ENCODE measurements at regions not wholly inside any gene's neighbourhood (a gene's known extent, or its start where the extent isn't known, plus 50 kb on each side); places are given as distances from the start of the nearest gene placed in this dataset.

DNA sequence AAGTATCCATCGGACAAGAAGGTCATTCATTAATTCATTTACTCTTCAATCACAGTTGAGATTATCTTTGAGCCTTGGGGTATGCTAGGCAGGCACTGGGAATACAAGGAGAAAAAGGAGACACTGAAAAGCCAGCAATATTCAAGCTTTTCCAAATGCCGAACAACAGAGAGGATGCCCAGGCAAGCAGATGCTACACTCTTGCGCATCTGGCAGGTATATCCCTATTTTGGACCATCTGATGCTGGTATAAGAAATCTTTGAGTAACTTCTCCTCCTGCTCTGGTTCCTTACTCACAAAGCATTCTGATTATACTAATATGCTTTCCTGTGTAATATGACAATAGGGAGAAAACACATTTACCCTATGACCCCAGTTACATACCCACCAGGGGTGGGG lies 354.9 kb downstream of the CBLL2 start:
- H3K27ac ChIP-seq (ENCODE audit: low read depth, low read length) = no peak overlapping the region

DNA sequence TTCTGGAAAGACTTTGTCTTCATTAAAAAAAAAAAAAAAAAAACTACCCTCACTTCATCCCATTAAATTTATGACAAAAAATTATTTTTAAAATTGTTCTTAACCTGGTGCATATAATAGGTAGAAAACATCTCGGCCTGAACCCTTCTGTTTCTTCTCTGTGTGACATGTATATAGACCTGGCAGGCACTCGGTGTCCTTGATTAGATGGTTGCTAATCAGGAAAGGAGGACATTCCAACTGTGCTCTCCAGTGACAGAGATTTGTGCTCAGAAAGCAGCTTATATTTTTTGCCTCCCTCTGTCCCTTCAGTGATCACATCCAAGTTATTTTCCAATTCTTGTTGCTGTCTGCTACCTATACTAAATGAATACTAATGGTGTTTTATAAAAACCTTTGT lies 355.6 kb downstream of the CBLL2 start:
- peak overlapping the region; percentile 14 for H3K27ac ChIP-seq (ENCODE audit: low read depth, low read length)

More for the DNA sequence above, 354.9 kb downstream of the CBLL2 start:
- no peak overlapping the region for H3K4me3 ChIP-seq (ENCODE audit: low read depth in 1 of 2, low read length in 2 of 2)
- no peaks in the 10 kb centered on the region for H3K27me3 ChIP-seq (ENCODE audit: control insufficient read depth in 1 of 2, insufficient read depth in 2 of 2, low read length in 2 of 2)
- no peaks in the 10 kb centered on the region for H3K4me1 ChIP-seq (ENCODE audit: insufficient read depth, low read length)
- H3K9ac ChIP-seq (ENCODE audit: low read length) = no peak overlapping the region
- H3K36me3 ChIP-seq (ENCODE audit: insufficient read depth, low read length) = no peaks in the 10 kb centered on the region
- H3K9me3 ChIP-seq (ENCODE audit: low read length) = no peaks in the 10 kb centered on the region

DNA sequence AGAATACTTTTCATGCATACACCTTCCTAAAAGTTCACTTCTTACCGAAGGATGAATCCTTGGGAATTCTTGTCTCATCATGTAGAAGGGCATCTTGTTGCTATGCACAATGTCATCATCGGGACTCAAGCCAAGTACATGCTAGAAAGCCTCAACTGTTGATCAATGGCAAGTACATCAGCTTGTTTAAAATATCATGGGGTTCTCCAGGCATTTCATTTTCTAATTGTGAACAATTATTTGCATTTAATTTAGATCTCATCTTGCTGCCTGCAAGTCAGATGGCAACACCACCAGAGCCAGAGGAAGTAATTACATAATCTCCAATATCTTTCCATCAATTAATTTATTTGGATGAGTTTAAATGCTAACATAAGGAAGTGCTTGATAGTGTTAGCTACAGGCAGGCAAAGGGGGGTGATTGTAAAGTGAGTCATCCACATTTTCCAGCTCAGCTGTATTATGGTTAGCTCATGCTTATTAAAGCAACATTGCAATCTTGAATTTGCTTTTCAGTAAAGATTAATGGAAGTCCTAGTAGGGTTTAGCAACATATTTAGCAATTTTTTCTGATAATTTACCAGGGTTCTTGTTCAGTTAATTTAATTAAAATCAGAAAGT lies 356.5 kb downstream of the CBLL2 start:
- Histone ChIP-seq H3K36me3 (ENCODE audit: insufficient read depth, low read length) (no peaks in the 10 kb centered on the region), H3K9me3 (ENCODE audit: low read length) (no peaks in the 10 kb centered on the region), H3K4me1 (ENCODE audit: insufficient read depth, low read length) (no peaks in the 10 kb centered on the region), H3K9ac (ENCODE audit: low read length) (no peak overlapping the region), H3K4me3 (ENCODE audit: low read depth in 1 of 2, low read length in 2 of 2) (no peak overlapping the region), H3K27ac (ENCODE audit: low read depth, low read length) (no peak overlapping the region), H3K27me3 (ENCODE audit: control insufficient read depth in 1 of 2, insufficient read depth in 2 of 2, low read length in 2 of 2) (no peaks in the 10 kb centered on the region)

More for the DNA sequence above, 355.6 kb downstream of the CBLL2 start:
- H3K36me3 ChIP-seq (ENCODE audit: insufficient read depth, low read length) = no peaks in the 10 kb centered on the region
- H3K4me1 ChIP-seq (ENCODE audit: insufficient read depth, low read length) = no peaks in the 10 kb centered on the region
- H3K9me3 ChIP-seq (ENCODE audit: low read length) = no peaks in the 10 kb centered on the region
- no peak overlapping the region for H3K4me3 ChIP-seq (ENCODE audit: low read depth in 1 of 2, low read length in 2 of 2)
- H3K9ac ChIP-seq (ENCODE audit: low read length) = no peak overlapping the region
- no peaks in the 10 kb centered on the region for H3K27me3 ChIP-seq (ENCODE audit: control insufficient read depth in 1 of 2, insufficient read depth in 2 of 2, low read length in 2 of 2)

DNA sequence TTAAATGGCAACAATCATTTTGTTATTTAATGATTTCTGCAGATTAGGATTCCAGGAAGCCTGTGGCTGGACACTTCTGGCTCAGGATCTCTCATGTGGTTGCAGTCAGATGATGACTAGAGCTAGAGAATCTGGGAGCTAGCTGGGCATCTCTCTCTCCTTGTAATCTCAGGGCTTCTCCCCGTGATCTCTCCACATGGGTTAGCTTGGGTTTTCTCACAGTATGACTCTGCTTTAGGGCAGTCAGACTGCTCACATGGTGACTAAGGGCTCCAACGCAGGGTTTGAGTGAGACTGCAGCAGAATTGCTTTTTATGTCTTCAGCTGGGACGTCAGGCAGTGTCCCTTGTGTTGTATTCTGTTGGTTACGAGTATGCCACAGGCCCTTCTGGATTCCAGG lies 361.4 kb downstream of the CBLL2 start:
- Histone ChIP-seq H3K36me3 (ENCODE audit: insufficient read depth, low read length) (no peaks in the 10 kb centered on the region), H3K9ac (ENCODE audit: low read length) (no peak overlapping the region), H3K9me3 (ENCODE audit: low read length) (no peaks in the 10 kb centered on the region), H3K27ac (ENCODE audit: low read depth, low read length) (no peak overlapping the region), H3K4me1 (ENCODE audit: insufficient read depth, low read length) (peaks cover under 1% of the 10 kb centered on the region), H3K27me3 (ENCODE audit: control insufficient read depth in 1 of 2, insufficient read depth in 2 of 2, low read length in 2 of 2) (no peaks in the 10 kb centered on the region), H3K4me3 (ENCODE audit: low read depth in 1 of 2, low read length in 2 of 2) (no peak overlapping the region)

DNA sequence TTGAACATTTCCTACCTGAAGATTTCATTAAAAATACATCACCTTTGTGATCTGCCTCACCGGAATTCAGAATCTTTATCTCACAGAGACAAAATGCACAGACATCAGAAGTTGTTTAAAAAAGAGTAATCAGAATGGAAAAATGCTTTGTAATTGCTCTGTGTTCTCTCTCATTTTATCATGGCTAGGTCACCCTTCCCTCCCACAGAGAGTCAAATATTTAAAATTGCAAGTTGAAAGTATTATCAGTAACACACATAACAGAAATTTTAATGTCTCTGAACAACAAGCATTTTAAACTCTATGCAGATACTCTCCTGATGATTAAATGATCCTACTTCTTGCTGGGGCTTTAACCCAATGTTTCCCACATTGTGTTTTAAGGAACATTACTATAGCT lies 362.0 kb downstream of the CBLL2 start:
- Histone ChIP-seq H3K27ac (ENCODE audit: low read depth, low read length) (no peak overlapping the region), H3K9me3 (ENCODE audit: low read length) (no peaks in the 10 kb centered on the region), H3K36me3 (ENCODE audit: insufficient read depth, low read length) (no peaks in the 10 kb centered on the region), H3K4me3 (ENCODE audit: low read depth in 1 of 2, low read length in 2 of 2) (no peak overlapping the region), H3K4me1 (ENCODE audit: insufficient read depth, low read length) (peaks cover 6% of the 10 kb centered on the region), H3K9ac (ENCODE audit: low read length) (no peak overlapping the region), H3K27me3 (ENCODE audit: control insufficient read depth in 1 of 2, insufficient read depth in 2 of 2, low read length in 2 of 2) (no peaks in the 10 kb centered on the region)

DNA sequence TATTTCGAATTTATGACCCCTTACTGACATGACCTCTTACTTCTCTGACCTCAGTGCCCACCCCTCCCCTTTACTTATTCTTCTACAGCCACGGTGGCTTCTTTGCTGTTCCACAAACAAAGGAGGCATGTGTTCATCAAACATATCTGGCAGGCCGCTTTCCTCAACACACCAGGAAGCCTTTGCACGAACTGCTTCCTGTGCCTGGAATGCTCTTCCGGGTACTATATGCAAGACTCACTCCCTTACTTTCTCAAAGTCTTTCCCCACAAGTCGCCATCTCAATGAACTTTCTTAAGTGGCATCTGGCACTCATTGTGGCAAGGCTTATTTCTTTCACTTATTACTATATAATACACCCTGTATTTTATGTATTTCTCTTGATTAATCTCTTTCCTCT lies 351.5 kb upstream of the DDX53 start:
- Histone ChIP-seq H3K27me3 (ENCODE audit: control insufficient read depth in 1 of 2, insufficient read depth in 2 of 2, low read length in 2 of 2) (no peaks in the 10 kb centered on the region), H3K27ac (ENCODE audit: low read depth, low read length) (no peak overlapping the region), H3K36me3 (ENCODE audit: insufficient read depth, low read length) (no peaks in the 10 kb centered on the region), H3K9ac (ENCODE audit: low read length) (no peak overlapping the region), H3K4me3 (ENCODE audit: low read depth in 1 of 2, low read length in 2 of 2) (no peak overlapping the region), H3K9me3 (ENCODE audit: low read length) (no peaks in the 10 kb centered on the region), H3K4me1 (ENCODE audit: insufficient read depth, low read length) (no peaks in the 10 kb centered on the region)

DNA sequence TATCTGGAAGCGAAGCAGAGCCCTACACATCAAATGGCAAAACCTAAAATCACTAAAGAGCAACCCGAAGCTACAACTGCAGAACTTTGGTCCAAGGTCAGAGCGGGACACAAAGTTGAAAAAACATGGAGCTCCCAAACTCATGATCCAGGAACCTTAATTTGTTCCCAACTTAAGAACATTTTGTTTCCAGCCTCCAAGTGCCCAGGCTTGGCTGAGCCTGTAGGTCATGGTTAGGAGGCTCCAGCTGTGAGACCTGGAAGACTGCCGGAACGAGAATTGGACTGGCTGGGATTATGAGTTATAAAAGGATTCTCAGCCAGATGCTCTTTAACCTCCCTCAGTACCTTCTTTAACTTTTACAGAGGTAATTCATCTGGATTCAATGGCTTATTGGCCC lies 349.1 kb upstream of the DDX53 start:
- Histone ChIP-seq H3K9ac (ENCODE audit: low read length) (no peak overlapping the region), H3K4me1 (ENCODE audit: insufficient read depth, low read length) (no peaks in the 10 kb centered on the region), H3K27me3 (ENCODE audit: control insufficient read depth in 1 of 2, insufficient read depth in 2 of 2, low read length in 2 of 2) (no peaks in the 10 kb centered on the region), H3K9me3 (ENCODE audit: low read length) (no peaks in the 10 kb centered on the region), H3K27ac (ENCODE audit: low read depth, low read length) (no peak overlapping the region), H3K4me3 (ENCODE audit: low read depth in 1 of 2, low read length in 2 of 2) (no peak overlapping the region), H3K36me3 (ENCODE audit: insufficient read depth, low read length) (no peaks in the 10 kb centered on the region)

DNA sequence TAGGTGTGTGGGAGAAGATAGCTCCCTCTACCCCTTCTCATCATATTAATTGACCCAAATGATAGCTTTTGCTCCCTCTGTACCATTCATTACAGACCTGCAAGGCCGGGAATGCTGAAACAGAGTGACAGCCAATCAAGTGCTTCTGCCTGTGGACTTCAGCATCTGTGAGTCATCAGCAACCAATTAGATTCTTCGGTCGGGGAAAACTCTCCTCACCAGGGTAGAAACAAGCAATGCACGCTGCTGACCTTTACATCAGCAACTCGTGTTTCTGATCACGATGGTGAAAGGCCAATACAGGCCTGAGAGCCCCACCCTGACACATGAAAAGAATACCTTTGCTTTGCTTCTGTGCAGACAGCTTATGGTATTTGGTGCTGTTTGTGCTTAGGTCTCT lies 347.2 kb upstream of the DDX53 start:
- Histone ChIP-seq H3K4me3 (ENCODE audit: low read depth in 1 of 2, low read length in 2 of 2) (no peak overlapping the region), H3K4me1 (ENCODE audit: insufficient read depth, low read length) (no peaks in the 10 kb centered on the region)

DNA sequence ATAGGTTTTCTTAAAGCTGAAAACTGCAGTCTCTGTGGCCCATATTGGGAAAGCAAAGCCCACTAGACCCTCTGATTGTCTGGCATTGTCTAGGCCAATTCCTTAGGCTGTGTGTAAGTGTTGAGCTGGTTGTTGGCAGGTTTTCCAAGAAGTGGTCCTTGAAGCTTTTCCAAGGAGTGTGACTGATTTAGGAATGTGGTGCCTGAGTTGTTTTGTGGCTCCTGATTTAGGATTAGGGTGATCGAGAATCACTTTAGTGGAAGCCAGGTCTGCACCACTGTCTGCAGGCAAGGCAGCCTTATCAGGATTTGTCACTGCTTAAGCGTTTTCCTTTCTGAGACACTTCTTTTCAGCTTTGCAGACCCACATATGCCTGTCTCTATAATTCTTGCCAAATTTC lies 339.0 kb upstream of the DDX53 start:
- Histone ChIP-seq H3K9me3 (ENCODE audit: low read length) (no peaks in the 10 kb centered on the region), H3K4me3 (ENCODE audit: low read depth in 1 of 2, low read length in 2 of 2) (no peak overlapping the region), H3K27me3 (ENCODE audit: control insufficient read depth in 1 of 2, insufficient read depth in 2 of 2, low read length in 2 of 2) (no peaks in the 10 kb centered on the region), H3K4me1 (ENCODE audit: insufficient read depth, low read length) (no peaks in the 10 kb centered on the region), H3K9ac (ENCODE audit: low read length) (no peak overlapping the region), H3K27ac (ENCODE audit: low read depth, low read length) (no peak overlapping the region), H3K36me3 (ENCODE audit: insufficient read depth, low read length) (no peaks in the 10 kb centered on the region)

More for the DNA sequence above, 347.2 kb upstream of the DDX53 start:
- no peaks in the 10 kb centered on the region for H3K9me3 ChIP-seq (ENCODE audit: low read length)
- H3K9ac ChIP-seq (ENCODE audit: low read length) = no peak overlapping the region
- no peak overlapping the region for H3K27ac ChIP-seq (ENCODE audit: low read depth, low read length)
- H3K36me3 ChIP-seq (ENCODE audit: insufficient read depth, low read length) = no peaks in the 10 kb centered on the region
- H3K27me3 ChIP-seq (ENCODE audit: control insufficient read depth in 1 of 2, insufficient read depth in 2 of 2, low read length in 2 of 2) = no peaks in the 10 kb centered on the region

DNA sequence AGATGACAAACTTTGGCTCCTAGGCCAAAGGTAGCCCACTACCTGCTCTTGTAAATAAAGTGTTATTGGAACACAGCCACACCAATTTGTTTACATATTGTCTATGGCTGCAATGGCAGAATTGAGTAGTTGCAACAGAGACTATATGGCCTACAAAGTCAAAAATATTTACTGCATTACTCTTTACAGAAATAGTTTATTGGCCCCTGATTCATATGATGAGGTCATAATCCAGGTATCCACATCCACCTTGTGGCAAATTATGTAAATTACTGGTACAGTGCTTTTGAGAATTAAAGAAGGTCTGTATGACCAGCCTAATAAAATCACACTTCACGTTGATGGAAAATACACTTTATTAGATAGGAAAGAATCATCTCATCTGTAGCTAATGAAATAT lies 337.0 kb upstream of the DDX53 start:
- no peaks in the 10 kb centered on the region for H3K27me3 ChIP-seq (ENCODE audit: control insufficient read depth in 1 of 2, insufficient read depth in 2 of 2, low read length in 2 of 2)
- H3K9ac ChIP-seq (ENCODE audit: low read length) = no peak overlapping the region
- H3K4me3 ChIP-seq (ENCODE audit: low read depth in 1 of 2, low read length in 2 of 2) = no peak overlapping the region
- H3K9me3 ChIP-seq (ENCODE audit: low read length) = no peaks in the 10 kb centered on the region
- H3K27ac ChIP-seq (ENCODE audit: low read depth, low read length) = no peak overlapping the region
- no peaks in the 10 kb centered on the region for H3K36me3 ChIP-seq (ENCODE audit: insufficient read depth, low read length)
- no peaks in the 10 kb centered on the region for H3K4me1 ChIP-seq (ENCODE audit: insufficient read depth, low read length)

DNA sequence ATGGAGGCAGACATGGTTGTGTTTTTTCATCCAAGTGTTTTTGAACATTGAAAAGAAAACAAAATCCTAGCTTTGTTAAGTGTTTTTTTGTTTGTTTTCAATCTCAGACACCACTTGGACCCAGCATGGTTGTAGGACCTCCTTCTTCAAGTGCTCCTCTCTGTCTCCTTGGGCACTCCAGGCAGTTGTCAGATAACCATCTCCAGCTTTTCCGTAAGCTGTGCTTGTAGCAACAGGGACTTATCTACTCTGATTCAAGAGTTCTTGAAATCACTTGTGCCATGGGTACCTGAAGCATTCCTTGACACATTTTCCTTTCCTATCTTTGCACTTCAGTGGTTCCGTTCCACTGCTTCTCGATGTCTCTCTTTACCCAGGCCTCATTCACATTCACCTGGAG lies 334.9 kb upstream of the DDX53 start:
- no peak overlapping the region for H3K27ac ChIP-seq (ENCODE audit: low read depth, low read length)

DNA sequence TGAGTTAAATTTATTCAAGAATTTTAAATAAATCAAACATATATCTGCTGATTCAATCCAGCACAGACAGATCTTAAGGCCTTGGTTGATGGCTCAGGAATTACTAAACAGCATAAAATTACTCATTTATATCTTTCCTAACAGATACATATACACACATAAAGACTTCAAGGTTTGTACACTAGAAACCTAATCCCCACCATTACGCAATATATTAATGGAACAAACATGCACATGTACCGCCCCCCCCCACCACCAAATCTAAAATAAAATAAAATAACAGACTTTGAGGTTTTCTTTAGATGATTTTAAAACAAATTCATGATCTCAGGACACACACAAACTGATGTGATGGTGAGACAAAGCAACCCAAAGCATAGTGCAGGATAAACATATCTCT lies 333.9 kb upstream of the DDX53 start:
- Histone ChIP-seq H3K27me3 (ENCODE audit: control insufficient read depth in 1 of 2, insufficient read depth in 2 of 2, low read length in 2 of 2) (no peaks in the 10 kb centered on the region), H3K36me3 (ENCODE audit: insufficient read depth, low read length) (no peaks in the 10 kb centered on the region), H3K9ac (ENCODE audit: low read length) (no peak overlapping the region), H3K4me3 (ENCODE audit: low read depth in 1 of 2, low read length in 2 of 2) (no peak overlapping the region), H3K27ac (ENCODE audit: low read depth, low read length) (no peak overlapping the region), H3K9me3 (ENCODE audit: low read length) (no peaks in the 10 kb centered on the region), H3K4me1 (ENCODE audit: insufficient read depth, low read length) (no peaks in the 10 kb centered on the region)

More for the DNA sequence above, 334.9 kb upstream of the DDX53 start:
- H3K9me3 ChIP-seq (ENCODE audit: low read length) = no peaks in the 10 kb centered on the region
- no peak overlapping the region for H3K9ac ChIP-seq (ENCODE audit: low read length)
- H3K36me3 ChIP-seq (ENCODE audit: insufficient read depth, low read length) = no peaks in the 10 kb centered on the region
- H3K4me1 ChIP-seq (ENCODE audit: insufficient read depth, low read length) = no peaks in the 10 kb centered on the region
- H3K27me3 ChIP-seq (ENCODE audit: control insufficient read depth in 1 of 2, insufficient read depth in 2 of 2, low read length in 2 of 2) = no peaks in the 10 kb centered on the region
- H3K4me3 ChIP-seq (ENCODE audit: low read depth in 1 of 2, low read length in 2 of 2) = no peak overlapping the region

Data from muscle layer of colon (tissue), 2 donors.